ENCODE measurements at regions not wholly inside any gene's neighbourhood (a gene's known extent, or its start where the extent isn't known, plus 50 kb on each side); places are given as distances from the start of the nearest gene placed in this dataset.

GRCh38 chr4:100852326-100852725 is 334.5 kb upstream of the EMCN start:
- intact Hi-C loops (cut with DNase I; ENCODE audit: low total_unique reads): no loop called here
- no peaks in the 10 kb centered on the region for H3K9me3 ChIP-seq
- H3K4me1 ChIP-seq: no peaks in the 10 kb centered on the region
- H3K27me3 ChIP-seq: no peaks in the 10 kb centered on the region
- DNase-seq: no peak
- TF ChIP-seq CTCF (IDR thresholded peaks at IDR 0.05 in 4 of 5, conservative IDR thresholded peaks at IDR 0.05 in 1 of 5): no peak
- TF ChIP-seq POLR2A (IDR thresholded peaks at IDR 0.05): no peak
- ATAC-seq: no peak
- no peak overlapping the region for H3K4me3 ChIP-seq
- H3K27ac ChIP-seq: no peak overlapping the region
- in situ Hi-C loops (cut with MboI; ENCODE audit: low sequenced_read_pairs in 4 of 4): no loop called here
- H3K36me3 ChIP-seq: no peaks in the 10 kb centered on the region

- no peak for ATAC-seq
- no peak for TF ChIP-seq POLR2A (IDR thresholded peaks at IDR 0.05)
- no peak for TF ChIP-seq CTCF (IDR thresholded peaks at IDR 0.05 in 4 of 5, conservative IDR thresholded peaks at IDR 0.05 in 1 of 5)
- no peaks in the 10 kb centered on the region for H3K4me1 ChIP-seq
- no peak overlapping the region for H3K27ac ChIP-seq
- H3K36me3 ChIP-seq: no peaks in the 10 kb centered on the region
- no peaks in the 10 kb centered on the region for H3K9me3 ChIP-seq
- no peak for DNase-seq
- no peaks in the 10 kb centered on the region for H3K27me3 ChIP-seq
- no peak overlapping the region for H3K4me3 ChIP-seq
- intact Hi-C loops (cut with DNase I; ENCODE audit: low total_unique reads) (no loop called here), in situ Hi-C loops (cut with MboI; ENCODE audit: low sequenced_read_pairs in 4 of 4) (no loop called here)
These were observed 331.5 kb upstream of the EMCN start for GRCh38 chr4:100849319-100849718.

- Histone ChIP-seq H3K27ac (no peak overlapping the region), H3K4me3 (no peak overlapping the region), H3K27me3 (no peaks in the 10 kb centered on the region), H3K36me3 (no peaks in the 10 kb centered on the region), H3K9me3 (no peaks in the 10 kb centered on the region), H3K4me1 (no peaks in the 10 kb centered on the region)
- TF ChIP-seq POLR2A (IDR thresholded peaks at IDR 0.05) (no peak), CTCF (IDR thresholded peaks at IDR 0.05 in 4 of 5, conservative IDR thresholded peaks at IDR 0.05 in 1 of 5) (no peak)
- no peak for ATAC-seq
- in situ Hi-C loops (cut with MboI; ENCODE audit: low sequenced_read_pairs in 4 of 4): no loop called here
- intact Hi-C loops (cut with DNase I; ENCODE audit: low total_unique reads): no loop called here
- DNase-seq: no peak
These were observed 331.0 kb upstream of the EMCN start for GRCh38 chr4:100848841-100849240.

- intact Hi-C loops (cut with DNase I; ENCODE audit: low total_unique reads): no loop called here
- no peaks in the 10 kb centered on the region for H3K27me3 ChIP-seq
- in situ Hi-C loops (cut with MboI; ENCODE audit: low sequenced_read_pairs in 4 of 4): no loop called here
- DNase-seq (no peak), ATAC-seq (no peak)
- H3K4me3 ChIP-seq: no peak overlapping the region
- H3K9me3 ChIP-seq: no peaks in the 10 kb centered on the region
- H3K36me3 ChIP-seq: no peaks in the 10 kb centered on the region
- H3K27ac ChIP-seq: no peak overlapping the region
- H3K4me1 ChIP-seq: no peaks in the 10 kb centered on the region
- TF ChIP-seq CTCF (IDR thresholded peaks at IDR 0.05 in 4 of 5, conservative IDR thresholded peaks at IDR 0.05 in 1 of 5) (no peak), POLR2A (IDR thresholded peaks at IDR 0.05) (no peak)
These were observed 326.1 kb upstream of the EMCN start for GRCh38 chr4:100843910-100844309.

GRCh38 chr4:100842856-100843255 is 325.0 kb upstream of the EMCN start:
- Histone ChIP-seq H3K4me1 (no peaks in the 10 kb centered on the region), H3K4me3 (no peak overlapping the region), H3K9me3 (no peaks in the 10 kb centered on the region), H3K36me3 (no peaks in the 10 kb centered on the region), H3K27ac (no peak overlapping the region), H3K27me3 (no peaks in the 10 kb centered on the region)
- ATAC-seq: no peak
- DNase-seq: no peak
- intact Hi-C loops (cut with DNase I; ENCODE audit: low total_unique reads) (no loop called here), in situ Hi-C loops (cut with MboI; ENCODE audit: low sequenced_read_pairs in 4 of 4) (no loop called here)
- no peak for TF ChIP-seq POLR2A (IDR thresholded peaks at IDR 0.05)
- TF ChIP-seq CTCF (IDR thresholded peaks at IDR 0.05 in 4 of 5, conservative IDR thresholded peaks at IDR 0.05 in 1 of 5): no peak

Data from gastrocnemius medialis (tissue), 4 donors.